ENCODE measurements at regions not wholly inside any gene's neighbourhood (a gene's known extent, or its start where the extent isn't known, plus 50 kb on each side); places are given as distances from the start of the nearest gene placed in this dataset.
"Not testable (repeated sequence)": the region's sequence is repeated elsewhere in the genome, so short reads cannot be mapped to it uniquely, and the experiment has no call there.

- DNase-seq (ENCODE audit: low spot score): no peak
Observed at GRCh38 chr1:3992103-3992556, 92.1 kb upstream of the C1orf174 start.

GRCh38 chr1:3992746-3993145, 92.7 kb upstream of the C1orf174 start:
- no peak for DNase-seq (ENCODE audit: low spot score)

- no peak for DNase-seq (ENCODE audit: low spot score)
Observed at GRCh38 chr1:3993619-3994375, 93.7 kb upstream of the C1orf174 start.

GRCh38 chr1:3995141-3995780, 95.2 kb upstream of the C1orf174 start:
- DNase-seq (ENCODE audit: low spot score): no peak

- DNase-seq (ENCODE audit: low spot score): no peak
Observed at GRCh38 chr1:3996846-3997705, 97.0 kb upstream of the C1orf174 start.

- no peak for DNase-seq (ENCODE audit: low spot score)
Observed at GRCh38 chr1:3998086-3998485, 98.0 kb upstream of the C1orf174 start.

GRCh38 chr1:3999514-3999913, 99.4 kb upstream of the C1orf174 start:
- not testable (repeated sequence) for DNase-seq (ENCODE audit: low spot score)

- no peak for DNase-seq (ENCODE audit: low spot score)
Observed at GRCh38 chr1:3999941-4000735, 100.1 kb upstream of the C1orf174 start.

GRCh38 chr1:4000811-4001251, 100.8 kb upstream of the C1orf174 start:
- no peak for DNase-seq (ENCODE audit: low spot score)

GRCh38 chr1:4001461-4001860, 101.4 kb upstream of the C1orf174 start:
- DNase-seq (ENCODE audit: low spot score): no peak

- DNase-seq (ENCODE audit: low spot score): no peak
Observed at GRCh38 chr1:4002061-4002521, 102.0 kb upstream of the C1orf174 start.

- no peak for DNase-seq (ENCODE audit: low spot score)
Observed at GRCh38 chr1:4002741-4003140, 102.7 kb upstream of the C1orf174 start.

GRCh38 chr1:4003846-4004505, 103.9 kb upstream of the C1orf174 start:
- DNase-seq (ENCODE audit: low spot score): no peak

- no peak for DNase-seq (ENCODE audit: low spot score)
Observed at GRCh38 chr1:4004635-4005430, 104.8 kb upstream of the C1orf174 start.

- no peak for DNase-seq (ENCODE audit: low spot score)
Observed at GRCh38 chr1:4005431-4005830, 105.4 kb upstream of the C1orf174 start.

- DNase-seq (ENCODE audit: low spot score): no peak
Observed at GRCh38 chr1:4006676-4007374, 106.8 kb upstream of the C1orf174 start.

GRCh38 chr1:4010284-4010683, 110.2 kb upstream of the C1orf174 start:
- no peak for DNase-seq (ENCODE audit: low spot score)

- DNase-seq (ENCODE audit: low spot score): no peak
Observed at GRCh38 chr1:4010814-4011605, 110.9 kb upstream of the C1orf174 start.
